Spinal cord (tissue), 9 donors: ENCODE measurements at regions not wholly inside any gene's neighbourhood (a gene's known extent, or its start where the extent isn't known, plus 50 kb on each side); places are given as distances from the start of the nearest gene placed in this dataset.
A peak's percentile ranks its signal among the peaks of the same experiment; 100 is the strongest.

Source experiments
- DNase-seq, 6 donors: peaks; one replicate each; pipeline versions ENCODE4 v3.0.0 to v3.0.0-alpha.2; 2013 to 2015; ENCODE audit warnings: low spot score in 6 of 6, low read depth in 4 of 6
- H3K27ac ChIP-seq: one replicate; pipeline ENCODE4 v1.5.1; 2013; ENCODE audit warnings: low read depth, low read length, control low read depth
- H3K27me3 ChIP-seq: one replicate; pipeline ENCODE4 v1.6.1; 2013; ENCODE audit warnings: low read length; ENCODE audit not compliant: control insufficient read depth, insufficient read depth
- H3K36me3 ChIP-seq: one replicate; pipeline ENCODE4 v1.6.1; 2013; ENCODE audit warnings: low read length; ENCODE audit not compliant: control insufficient read depth, insufficient read depth
- H3K4me1 ChIP-seq: one replicate; pipeline ENCODE4 v1.6.1; 2013; ENCODE audit warnings: low read length; ENCODE audit not compliant: control insufficient read depth, insufficient read depth
- H3K4me3 ChIP-seq: one replicate; pipeline ENCODE4 v1.5.1; 2013; ENCODE audit warnings: low read depth, low read length, control low read depth
- H3K9me3 ChIP-seq: one replicate; pipeline ENCODE4 v1.6.1; 2013; ENCODE audit warnings: low read length; ENCODE audit not compliant: control insufficient read depth, insufficient read depth
- WGBS: methylation state at CpG from one replicate; pipeline ENCODE4 v1.1.5; 2013; ENCODE audit warnings: missing lambda C conversion rate; ENCODE audit not compliant: insufficient coverage; 5-methylcytosine and 5-hydroxymethylcytosine counted together
- donor health status: healthy.

DNA sequence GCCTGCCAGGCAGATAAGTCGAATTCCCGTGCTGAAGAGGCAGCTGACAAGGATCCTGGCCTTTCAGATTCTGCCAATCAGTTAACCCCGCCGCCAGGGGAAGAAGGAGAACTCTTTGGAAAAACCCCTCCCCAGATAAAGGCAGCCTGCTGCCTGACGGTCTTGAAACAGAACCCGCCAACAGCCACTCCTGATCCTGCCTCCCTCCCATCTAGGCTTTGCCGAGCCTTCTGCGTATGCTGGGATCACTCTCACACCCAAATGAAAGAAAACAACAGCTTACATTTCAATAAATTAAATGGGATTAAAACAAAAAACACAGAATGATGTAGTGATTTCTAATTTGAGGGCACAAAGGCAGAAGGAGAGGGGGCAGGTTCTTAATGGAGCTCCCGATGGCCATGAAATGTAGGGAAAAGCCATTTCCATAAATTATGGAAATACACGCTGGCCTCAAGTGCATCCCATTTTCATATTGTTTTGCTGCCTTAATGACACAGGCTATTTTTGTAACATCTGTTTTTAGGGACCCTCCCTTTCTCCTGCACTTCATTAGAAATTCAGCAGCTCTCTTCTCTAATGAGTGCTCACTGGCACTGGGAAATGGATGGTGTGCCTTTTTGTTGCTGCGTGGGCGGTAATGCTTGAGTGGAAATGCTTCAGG, 319.1 kb downstream of the MED10 start:
- DNase-seq, result peak in 2 of 6 donors; percentile 75 to 87
- Histone ChIP-seq H3K4me1 (peaks cover 4% of the 10 kb centered on the region), H3K36me3 (no peaks in the 10 kb centered on the region), H3K27ac (no peak overlapping the region), H3K9me3 (no peaks in the 10 kb centered on the region), H3K4me3 (no peak overlapping the region), H3K27me3 (no peaks in the 10 kb centered on the region)
- 34% methylated on average over 8 of the region's 12 CpGs for WGBS

GRCh38 chr5:6058055-6058715, 320.2 kb downstream of the MED10 start:
- H3K9me3 ChIP-seq, result no peaks in the 10 kb centered on the region
- H3K4me3 ChIP-seq, result no peak overlapping the region
- DNase-seq, result no peak
- H3K36me3 ChIP-seq, result no peaks in the 10 kb centered on the region
- no peak overlapping the region for H3K27ac ChIP-seq
- peaks cover 4% of the 10 kb centered on the region for H3K4me1 ChIP-seq
- no peaks in the 10 kb centered on the region for H3K27me3 ChIP-seq
- 96% methylated on average over 14 of the region's 14 CpGs for WGBS

DNA sequence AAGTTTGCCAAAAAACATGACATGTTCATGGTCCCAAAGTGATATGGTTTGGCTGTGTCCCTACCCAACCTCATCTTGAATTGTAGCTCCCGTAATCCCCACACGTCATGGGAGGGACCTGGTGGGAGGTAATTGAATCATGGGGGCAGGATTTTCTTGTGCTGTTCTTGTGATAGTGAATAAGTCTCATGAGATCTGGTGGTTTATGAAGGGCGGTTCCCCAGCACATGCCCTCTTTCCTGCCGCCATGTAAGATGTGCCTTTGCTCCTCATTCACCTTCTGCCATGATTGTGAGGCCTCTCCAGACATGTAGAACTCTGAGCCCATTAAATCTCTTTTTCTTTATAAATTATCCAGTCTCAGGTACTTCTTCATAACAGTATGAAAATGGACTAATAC, 322.1 kb downstream of the MED10 start:
- Histone ChIP-seq H3K4me3 (no peak overlapping the region), H3K4me1 (peaks cover 4% of the 10 kb centered on the region), H3K27ac (no peak overlapping the region), H3K27me3 (no peaks in the 10 kb centered on the region), H3K9me3 (no peaks in the 10 kb centered on the region), H3K36me3 (no peaks in the 10 kb centered on the region)
- WGBS, result no CpG with 5 or more reads among the region's 4 CpGs
- DNase-seq, result no peak

DNA sequence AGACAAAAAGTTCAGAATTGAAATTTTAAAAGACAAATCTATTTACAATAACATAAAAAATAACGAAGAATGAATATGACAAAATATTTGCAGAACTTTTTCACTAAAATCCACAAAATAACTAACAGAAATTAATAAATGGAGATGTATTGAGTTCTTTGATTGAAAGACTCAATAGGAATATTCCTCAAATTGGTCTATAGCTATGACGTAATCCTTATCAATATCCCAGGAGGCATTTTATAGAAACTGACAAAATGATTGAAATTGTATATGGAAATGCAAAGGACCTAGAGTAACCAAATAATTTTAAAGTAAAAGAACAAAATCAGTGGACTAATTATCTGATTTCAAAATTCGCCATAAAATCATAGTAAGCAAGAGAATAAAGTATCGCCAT, 328.7 kb downstream of the MED10 start:
- DNase-seq, result no peak
- peaks cover 4% of the 10 kb centered on the region for H3K4me1 ChIP-seq
- WGBS, result no CpG with 5 or more reads among the region's 4 CpGs
- H3K4me3 ChIP-seq, result no peak overlapping the region
- H3K36me3 ChIP-seq, result no peaks in the 10 kb centered on the region
- H3K27ac ChIP-seq, result no peak overlapping the region
- H3K27me3 ChIP-seq, result no peaks in the 10 kb centered on the region
- H3K9me3 ChIP-seq, result no peaks in the 10 kb centered on the region

- DNase-seq, result peak in 1 of 6 donors; percentile 66
- 82% methylated on average over 2 of the region's 2 CpGs for WGBS
- Histone ChIP-seq H3K4me3 (no peak overlapping the region), H3K4me1 (peaks cover 10% of the 10 kb centered on the region), H3K27me3 (no peaks in the 10 kb centered on the region), H3K9me3 (no peaks in the 10 kb centered on the region), H3K36me3 (no peaks in the 10 kb centered on the region), H3K27ac (no peak overlapping the region)
Observed at GRCh38 chr5:6048746-6049145, 329.6 kb downstream of the MED10 start.

- Histone ChIP-seq H3K9me3 (no peaks in the 10 kb centered on the region), H3K4me3 (no peak overlapping the region), H3K27me3 (no peaks in the 10 kb centered on the region), H3K36me3 (no peaks in the 10 kb centered on the region), H3K4me1 (peaks cover 21% of the 10 kb centered on the region), H3K27ac (no peak overlapping the region)
- peak in 1 of 6 donors; percentile 30 for DNase-seq
- WGBS, result 66% methylated on average over 13 of the region's 16 CpGs
Observed at GRCh38 chr5:6046296-6046967, 331.9 kb downstream of the MED10 start.

DNA sequence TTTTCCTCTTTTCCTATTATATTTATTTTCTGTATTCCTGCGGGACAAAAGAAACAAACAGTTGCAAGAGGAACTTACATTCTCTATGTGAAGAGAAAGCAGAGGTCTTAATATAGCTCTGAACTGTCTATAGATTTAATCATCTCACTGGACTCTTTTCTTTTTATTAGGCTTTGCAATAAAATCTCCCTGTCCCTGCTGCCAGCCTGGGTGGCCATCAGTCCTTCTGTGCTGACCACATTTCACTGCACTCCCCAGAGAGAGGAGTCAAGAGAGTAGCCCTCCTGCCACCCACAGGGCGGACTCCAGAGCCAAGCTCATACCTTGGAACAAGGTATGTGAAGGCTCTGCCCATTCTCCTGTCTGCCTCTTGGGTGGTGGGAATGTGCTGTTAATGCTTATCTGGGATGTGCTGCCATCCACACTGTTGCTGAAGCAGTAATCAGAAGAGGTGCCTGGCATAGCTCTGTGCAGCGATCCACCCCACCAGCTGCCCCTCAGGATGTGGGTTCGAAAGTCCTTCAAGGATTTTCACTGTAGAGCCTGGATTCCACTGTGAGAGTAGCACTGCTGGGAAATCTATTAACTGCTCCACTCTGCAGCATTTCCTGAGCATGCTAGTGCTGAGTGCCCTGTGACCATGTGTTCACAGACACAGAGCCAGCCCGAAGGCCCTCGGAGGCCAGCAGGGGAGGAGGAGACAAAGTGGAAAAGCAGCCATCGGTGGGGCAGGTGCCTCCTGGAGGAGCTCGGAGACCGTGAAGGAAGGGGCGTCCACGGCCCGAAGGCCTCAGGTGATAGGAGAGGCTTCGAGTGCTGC, 334.6 kb downstream of the MED10 start:
- H3K36me3 ChIP-seq, result no peaks in the 10 kb centered on the region
- 78% methylated on average over 4 of the region's 13 CpGs for WGBS

GRCh38 chr5:6041977-6042550, 336.3 kb downstream of the MED10 start:
- Histone ChIP-seq H3K27ac (no peak overlapping the region), H3K36me3 (no peaks in the 10 kb centered on the region), H3K27me3 (no peaks in the 10 kb centered on the region), H3K9me3 (no peaks in the 10 kb centered on the region), H3K4me3 (no peak overlapping the region), H3K4me1 (peaks cover 21% of the 10 kb centered on the region)
- WGBS, result 65% methylated on average over 5 of the region's 10 CpGs
- DNase-seq, result peak in 2 of 6 donors; percentile 10 to 64

More for the DNA sequence above, 334.6 kb downstream of the MED10 start:
- no peak overlapping the region for H3K4me3 ChIP-seq
- H3K9me3 ChIP-seq, result no peaks in the 10 kb centered on the region
- peaks cover 21% of the 10 kb centered on the region for H3K4me1 ChIP-seq
- DNase-seq, result no peak
- H3K27ac ChIP-seq, result no peak overlapping the region
- H3K27me3 ChIP-seq, result no peaks in the 10 kb centered on the region

GRCh38 chr5:6039111-6039510, 339.2 kb downstream of the MED10 start:
- no peak for DNase-seq
- no peaks in the 10 kb centered on the region for H3K9me3 ChIP-seq
- H3K4me1 ChIP-seq, result peaks cover 14% of the 10 kb centered on the region
- H3K27me3 ChIP-seq, result no peaks in the 10 kb centered on the region
- H3K27ac ChIP-seq, result no peak overlapping the region
- H3K36me3 ChIP-seq, result no peaks in the 10 kb centered on the region
- no peak overlapping the region for H3K4me3 ChIP-seq
- WGBS, result no CpG with 5 or more reads among the region's 1 CpG
